ENCODE measurements at regions not wholly inside any gene's neighbourhood (a gene's known extent, or its start where the extent isn't known, plus 50 kb on each side); places are given as distances from the start of the nearest gene placed in this dataset.

DNA sequence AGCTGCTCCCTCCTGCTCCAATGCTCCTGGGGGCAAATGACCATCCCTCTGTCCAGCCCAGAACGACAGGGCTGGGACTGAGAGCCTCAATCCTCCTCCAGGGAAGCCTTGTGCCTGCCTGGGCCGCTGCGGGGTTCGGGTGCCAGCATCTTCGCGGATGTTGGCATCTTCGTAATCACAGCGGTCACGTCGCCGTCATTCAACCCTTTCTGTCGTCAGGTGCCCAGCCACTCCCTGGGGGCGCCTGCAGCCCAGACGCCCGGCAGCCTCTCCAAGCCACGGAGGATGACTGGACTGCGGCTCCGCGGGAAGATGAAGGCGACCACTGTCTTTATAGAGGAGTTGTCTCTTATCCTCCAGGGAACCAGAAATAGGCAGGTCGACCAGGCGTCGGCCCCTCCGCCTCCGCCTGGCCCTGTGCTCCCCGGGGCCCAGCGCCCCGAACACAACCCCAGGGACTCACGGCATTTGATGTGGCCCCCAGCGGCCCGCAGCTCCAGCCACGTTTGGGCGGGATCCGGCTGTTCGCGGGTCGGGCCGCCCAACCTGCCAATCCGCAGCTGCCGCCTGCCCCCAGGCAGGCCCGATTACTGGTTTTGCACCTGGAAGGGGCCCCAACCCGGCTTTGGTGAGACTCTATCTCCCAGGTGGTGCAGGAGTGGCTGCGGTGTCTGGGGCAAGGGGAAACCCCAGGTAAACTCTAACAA is 113.9 kb downstream of the THNSL2 start:
- POLR2A ChIA-PET = no interaction called here
- Mint-ChIP-seq H3K4me1 (no peaks in the 10 kb centered on the region), H3K27me3 (peaks cover 35% of the 10 kb centered on the region), H3K9me3 (ENCODE audit: insufficient read depth) (no peaks in the 10 kb centered on the region), H3K27ac (no peak overlapping the region), H3K4me3 (no peak overlapping the region)
- no peak overlapping the region for H2AFZ ChIP-seq (ENCODE audit: insufficient read depth, low read depth, low read length, poor library complexity, severe bottlenecking)
- ATAC-seq (ENCODE audit: low read depth) = no peak
- H3K4me1 ChIP-seq (ENCODE audit: control insufficient read depth in 2 of 2, insufficient read depth in 2 of 2, low read length in 2 of 2) = no peaks in the 10 kb centered on the region
- no peak overlapping the region for H3K27ac ChIP-seq (ENCODE audit: low read length in 2 of 2)
- no peak for DNase-seq
- no peak overlapping the region for H3K4me3 ChIP-seq (ENCODE audit: control extremely low read depth in 1 of 5, extremely low read depth in 1 of 5, insufficient read depth in 1 of 5, low read depth in 2 of 5, low read length in 4 of 5)
- peaks cover 0 to 12% (median 0%) of the 10 kb centered on the region in 3 donors for H3K9me3 ChIP-seq (ENCODE audit: control extremely low read depth in 1 of 3, control insufficient read depth in 2 of 3, insufficient read depth in 1 of 3, low read length in 2 of 3)
- H3K4me2 ChIP-seq (replicated peaks; ENCODE audit: low read depth, low read length, poor library complexity, severe bottlenecking) = no peak overlapping the region
- H4K20me1 ChIP-seq (ENCODE audit: control insufficient read depth, insufficient read depth, low read length, poor library complexity, severe bottlenecking) = no peaks in the 10 kb centered on the region
- no peaks in the 10 kb centered on the region for H3K79me2 ChIP-seq (ENCODE audit: control insufficient read depth, insufficient read depth, low read length)
- CTCF ChIA-PET = no interaction called here
- intact Hi-C loops (cut with micrococcal nuclease) = no loop called here
- TF ChIP-seq, protein P1, sequence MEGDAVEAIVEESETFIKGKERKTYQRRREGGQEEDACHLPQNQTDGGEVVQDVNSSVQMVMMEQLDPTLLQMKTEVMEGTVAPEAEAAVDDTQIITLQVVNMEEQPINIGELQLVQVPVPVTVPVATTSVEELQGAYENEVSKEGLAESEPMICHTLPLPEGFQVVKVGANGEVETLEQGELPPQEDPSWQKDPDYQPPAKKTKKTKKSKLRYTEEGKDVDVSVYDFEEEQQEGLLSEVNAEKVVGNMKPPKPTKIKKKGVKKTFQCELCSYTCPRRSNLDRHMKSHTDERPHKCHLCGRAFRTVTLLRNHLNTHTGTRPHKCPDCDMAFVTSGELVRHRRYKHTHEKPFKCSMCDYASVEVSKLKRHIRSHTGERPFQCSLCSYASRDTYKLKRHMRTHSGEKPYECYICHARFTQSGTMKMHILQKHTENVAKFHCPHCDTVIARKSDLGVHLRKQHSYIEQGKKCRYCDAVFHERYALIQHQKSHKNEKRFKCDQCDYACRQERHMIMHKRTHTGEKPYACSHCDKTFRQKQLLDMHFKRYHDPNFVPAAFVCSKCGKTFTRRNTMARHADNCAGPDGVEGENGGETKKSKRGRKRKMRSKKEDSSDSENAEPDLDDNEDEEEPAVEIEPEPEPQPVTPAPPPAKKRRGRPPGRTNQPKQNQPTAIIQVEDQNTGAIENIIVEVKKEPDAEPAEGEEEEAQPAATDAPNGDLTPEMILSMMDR (IDR thresholded peaks at IDR 0.05) = no peak
- no peak for TF ChIP-seq EZH2 (IDR thresholded peaks at IDR 0.05; ENCODE audit: borderline replicate concordance, insufficient read depth, low read depth, low read length, poor library complexity, severe bottlenecking)
- H3K36me3 ChIP-seq (replicated peaks in 1 of 2; ENCODE audit: control extremely low read depth in 1 of 2, control insufficient read depth in 1 of 2, extremely low read depth in 1 of 2, insufficient read depth in 2 of 2, low read length in 1 of 2) = no peaks in the 10 kb centered on the region
- H3K9ac ChIP-seq (ENCODE audit: low read length) = no peak overlapping the region
- peaks cover 0 to 9% (median 2%) of the 10 kb centered on the region in 4 experiments for H3K27me3 ChIP-seq (replicated peaks in 1 of 4; ENCODE audit: control extremely low read depth in 1 of 4, control insufficient read depth in 3 of 4, insufficient read depth in 4 of 4, low read length in 3 of 4)
- 64% methylated on average over 42 of the region's 43 CpGs for WGBS (ENCODE audit: insufficient coverage)

DNA sequence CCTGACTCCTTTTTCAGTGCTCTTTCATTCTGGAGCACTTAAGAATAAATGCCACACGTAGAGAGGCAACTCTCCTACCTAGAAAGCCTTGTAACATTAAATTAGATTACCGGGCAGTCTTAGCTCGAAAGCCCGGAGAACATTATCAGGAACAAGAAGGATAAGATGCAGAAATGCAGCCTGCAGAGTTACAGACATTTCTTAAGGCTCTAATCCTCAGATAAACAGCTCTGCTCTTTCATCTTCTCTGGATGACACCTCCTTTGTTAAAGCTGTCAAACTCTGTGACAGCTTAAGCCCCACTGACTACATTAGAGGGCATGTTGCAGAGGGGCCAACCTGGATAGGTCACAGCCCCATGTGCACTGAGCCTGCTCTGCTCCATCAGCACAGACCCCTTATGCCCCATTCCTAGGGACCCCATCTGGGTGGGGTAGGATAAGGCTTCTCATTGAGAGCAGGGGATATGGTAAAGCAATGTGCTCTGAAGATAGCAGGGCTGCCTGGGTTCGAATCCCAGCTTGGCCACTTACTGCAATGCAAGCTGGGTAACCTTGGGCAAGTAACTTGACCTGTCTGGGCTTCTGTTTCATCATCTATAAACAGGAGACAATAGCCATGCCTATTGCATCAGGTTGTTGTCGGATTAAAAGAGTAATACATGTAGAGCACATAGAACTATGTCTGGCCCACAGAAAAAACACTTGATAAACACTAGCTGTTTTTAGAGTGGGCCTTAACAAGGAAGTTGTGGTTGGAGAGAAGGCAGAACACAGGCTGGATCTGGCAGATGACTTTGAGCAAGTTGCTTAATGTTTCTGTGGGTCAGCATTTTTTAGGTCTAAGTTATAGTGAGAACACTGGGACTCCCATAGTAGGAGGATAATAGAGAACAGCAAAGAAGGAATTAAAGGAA is 111.4 kb downstream of the THNSL2 start:
- 55% methylated on average over 2 of the region's 6 CpGs for WGBS (ENCODE audit: insufficient coverage)
- no peak for ATAC-seq (ENCODE audit: low read depth)
- no peak overlapping the region for H3K27ac ChIP-seq (ENCODE audit: low read length in 2 of 2)
- H3K27me3 Mint-ChIP-seq = peaks cover 29% of the 10 kb centered on the region
- ChIA-PET POLR2A (no interaction called here), CTCF (no interaction called here)
- no peaks in the 10 kb centered on the region for H3K79me2 ChIP-seq (ENCODE audit: control insufficient read depth, insufficient read depth, low read length)
- no peaks in the 10 kb centered on the region for H3K4me1 ChIP-seq (ENCODE audit: control insufficient read depth in 2 of 2, insufficient read depth in 2 of 2, low read length in 2 of 2)
- H3K9ac ChIP-seq (ENCODE audit: low read length) = no peak overlapping the region
- no peak overlapping the region for H3K4me3 Mint-ChIP-seq
- no peaks in the 10 kb centered on the region for H4K20me1 ChIP-seq (ENCODE audit: control insufficient read depth, insufficient read depth, low read length, poor library complexity, severe bottlenecking)
- H3K36me3 ChIP-seq (replicated peaks in 1 of 2; ENCODE audit: control extremely low read depth in 1 of 2, control insufficient read depth in 1 of 2, extremely low read depth in 1 of 2, insufficient read depth in 2 of 2, low read length in 1 of 2) = no peaks in the 10 kb centered on the region
- H2AFZ ChIP-seq (ENCODE audit: insufficient read depth, low read depth, low read length, poor library complexity, severe bottlenecking) = no peak overlapping the region
- intact Hi-C loops (cut with micrococcal nuclease) = no loop called here
- H3K27me3 ChIP-seq (replicated peaks in 1 of 4; ENCODE audit: control extremely low read depth in 1 of 4, control insufficient read depth in 3 of 4, insufficient read depth in 4 of 4, low read length in 3 of 4) = peaks cover 0 to 9% (median 2%) of the 10 kb centered on the region in 4 experiments
- H3K27ac Mint-ChIP-seq = no peak overlapping the region
- DNase-seq = no peak
- peaks cover 0 to 15% (median 0%) of the 10 kb centered on the region in 3 donors for H3K9me3 ChIP-seq (ENCODE audit: control extremely low read depth in 1 of 3, control insufficient read depth in 2 of 3, insufficient read depth in 1 of 3, low read length in 2 of 3)
- H3K4me2 ChIP-seq (replicated peaks; ENCODE audit: low read depth, low read length, poor library complexity, severe bottlenecking) = no peak overlapping the region
- TF ChIP-seq, protein P1 (IDR thresholded peaks at IDR 0.05) = no peak
- TF ChIP-seq EZH2 (IDR thresholded peaks at IDR 0.05; ENCODE audit: borderline replicate concordance, insufficient read depth, low read depth, low read length, poor library complexity, severe bottlenecking) = no peak
- no peaks in the 10 kb centered on the region for H3K9me3 Mint-ChIP-seq (ENCODE audit: insufficient read depth)
- H3K4me3 ChIP-seq (ENCODE audit: control extremely low read depth in 1 of 5, extremely low read depth in 1 of 5, insufficient read depth in 1 of 5, low read depth in 2 of 5, low read length in 4 of 5) = no peak overlapping the region
- no peaks in the 10 kb centered on the region for H3K4me1 Mint-ChIP-seq

All from B cell (primary cell).